Gastroesophageal sphincter (tissue), 4 donors: ENCODE measurements at regions not wholly inside any gene's neighbourhood (a gene's known extent, or its start where the extent isn't known, plus 50 kb on each side); places are given as distances from the start of the nearest gene placed in this dataset.
"Not testable (repeated sequence)": the region's sequence is repeated elsewhere in the genome, so short reads cannot be mapped to it uniquely, and the experiment has no call there.

Source experiments
- ATAC-seq: fragments of 150-250 bp; one replicate; pipeline ENCODE4 v1.9.1; 2016; ENCODE audit warnings: mild to moderate bottlenecking, moderate library complexity
- H3K27ac ChIP-seq, 4 donors: fragments of 200-600 bp; sonication (generic) in 3 of 4; 1 replicate in 3 of 4; 2 replicates in 1 of 4; pipeline ENCODE4 v1.5.1; 2016 to 2019
- H3K27me3 ChIP-seq: fragments of 200-600 bp; sonication (generic); one replicate; pipeline ENCODE4 v1.5.1; 2019
- H3K36me3 ChIP-seq, 2 donors: fragments of 200-600 bp; sonication (generic); one replicate each; pipeline ENCODE4 v1.5.1; 2019; ENCODE audit warnings: control low read depth in 1 of 2
- H3K4me1 ChIP-seq, 3 donors: fragments of 200-600 bp; sonication (generic); 1 replicate in 2 of 3; 2 replicates in 1 of 3; pipeline ENCODE4 v1.5.1; 2016 to 2019; ENCODE audit warnings: control low read depth in 2 of 3
- H3K4me3 ChIP-seq, 2 donors: fragments of 200-600 bp; sonication (generic); one replicate each; pipeline ENCODE4 v1.5.1; 2019; ENCODE audit warnings: mild to moderate bottlenecking in 1 of 2, moderate library complexity in 1 of 2
- H3K9me3 ChIP-seq, 3 donors: fragments of 200-600 bp; sonication (generic); one replicate each; pipeline ENCODE4 v1.5.1; 2017 to 2019; ENCODE audit warnings: control low read depth in 2 of 3
- CTCF ChIP-seq, 4 experiments: fragments of 200-600 bp in 2 of 4; fragments of 450-650 bp in 2 of 4; sonication (generic) in 1 of 4; IDR thresholded peaks; one replicate each; pipeline ENCODE4 v1.5.1; 2017 to 2019; ENCODE audit warnings: antibody characterized with exemption in 4 of 4, mild to moderate bottlenecking in 2 of 4, moderate library complexity in 2 of 4
- EP300 ChIP-seq: sonication (generic); formaldehyde crosslinking; IDR thresholded peaks from one replicate; pipeline ENCODE4 v1.6.1; 2017; ENCODE audit warnings: antibody characterized with exemption, mild to moderate bottlenecking
- POLR2A ChIP-seq, 2 donors: fragments of 450-650 bp; IDR thresholded peaks; one replicate each; pipeline ENCODE4 v1.6.1; 2017; ENCODE audit warnings: antibody characterized with exemption in 2 of 2, mild to moderate bottlenecking in 2 of 2, moderate library complexity in 1 of 2
- POLR2AphosphoS5 ChIP-seq: sonication (generic); formaldehyde crosslinking; IDR thresholded peaks from one replicate; pipeline ENCODE4 v1.6.1; 2017; ENCODE audit warnings: antibody characterized with exemption
- WGBS, 2 donors: methylation state at CpG; one replicate each; pipeline ENCODE4 v1.1.5; 2018; ENCODE audit warnings: low coverage in 1 of 2; 5-methylcytosine and 5-hydroxymethylcytosine counted together

- Histone ChIP-seq H3K4me1 (no peaks in the 10 kb centered on the region), H3K27ac (no peak overlapping the region), H3K9me3 (no peaks in the 10 kb centered on the region), H3K36me3 (no peaks in the 10 kb centered on the region), H3K27me3 (no peaks in the 10 kb centered on the region), H3K4me3 (no peak overlapping the region)
- no peak for ATAC-seq
- TF ChIP-seq POLR2A (IDR thresholded peaks at IDR 0.05) (no peak), EP300 (no peak), POLR2AphosphoS5 (no peak), CTCF (IDR thresholded peaks at IDR 0.05) (no peak)
- WGBS, 2 donors = 88 to 93% methylated on average over 5 to 7 of the region's 10 CpGs
Observed at GRCh38 chr15:66968806-66969596, 96.4 kb upstream of the SMAD3 start.

GRCh38 chr15:66974131-66974530 is 91.3 kb upstream of the SMAD3 start:
- not testable (repeated sequence) for H3K36me3 ChIP-seq, H3K27me3 ChIP-seq, H3K4me3 ChIP-seq, H3K27ac ChIP-seq, ATAC-seq, H3K9me3 ChIP-seq, H3K4me1 ChIP-seq
- WGBS, 2 donors = 87 to 91% methylated on average over 9 of the region's 10 CpGs

GRCh38 chr15:66976106-66976640 is 89.2 kb upstream of the SMAD3 start:
- H3K27ac ChIP-seq, H3K9me3 ChIP-seq, H3K4me1 ChIP-seq, H3K27me3 ChIP-seq, H3K36me3 ChIP-seq, ATAC-seq, H3K4me3 ChIP-seq: not testable (repeated sequence)
- WGBS, 2 donors = 82 to 100% methylated on average over 1 to 6 of the region's 18 CpGs

GRCh38 chr15:66980326-66980725 is 85.1 kb upstream of the SMAD3 start:
- H3K4me1 ChIP-seq, H3K4me3 ChIP-seq, H3K27me3 ChIP-seq, H3K36me3 ChIP-seq, H3K27ac ChIP-seq, H3K9me3 ChIP-seq, ATAC-seq: not testable (repeated sequence)
- 62 to 82% methylated on average over 3 of the region's 3 CpGs for WGBS, 2 donors

GRCh38 chr15:66981771-66982170 is 83.6 kb upstream of the SMAD3 start:
- TF ChIP-seq POLR2A (IDR thresholded peaks at IDR 0.05) (no peak), CTCF (IDR thresholded peaks at IDR 0.05) (no peak), EP300 (no peak), POLR2AphosphoS5 (no peak)
- no peaks in the 10 kb centered on the region for H3K4me1 ChIP-seq
- H3K36me3 ChIP-seq = no peaks in the 10 kb centered on the region
- H3K9me3 ChIP-seq = no peaks in the 10 kb centered on the region
- WGBS, 2 donors = 41 to 80% methylated on average over 1 to 4 of the region's 6 CpGs
- ATAC-seq = no peak
- no peak overlapping the region for H3K27ac ChIP-seq
- H3K4me3 ChIP-seq = no peak overlapping the region
- H3K27me3 ChIP-seq = no peaks in the 10 kb centered on the region

- Histone ChIP-seq H3K36me3 (no peaks in the 10 kb centered on the region), H3K4me1 (no peaks in the 10 kb centered on the region), H3K27ac (no peak overlapping the region), H3K27me3 (no peaks in the 10 kb centered on the region), H3K9me3 (no peaks in the 10 kb centered on the region), H3K4me3 (no peak overlapping the region)
- no peak for TF ChIP-seq POLR2A (IDR thresholded peaks at IDR 0.05)
- TF ChIP-seq EP300 = no peak
- no peak for TF ChIP-seq CTCF (IDR thresholded peaks at IDR 0.05)
- ATAC-seq = no peak
- 100% methylated on average over 1 of the region's 4 CpGs; no CpG with 5 or more reads in 1 of the 2 donors for WGBS, 2 donors
Observed at GRCh38 chr15:66982250-66982649, 83.2 kb upstream of the SMAD3 start.
